ENCODE measurements at regions not wholly inside any gene's neighbourhood (a gene's known extent, or its start where the extent isn't known, plus 50 kb on each side); places are given as distances from the start of the nearest gene placed in this dataset.

DNA sequence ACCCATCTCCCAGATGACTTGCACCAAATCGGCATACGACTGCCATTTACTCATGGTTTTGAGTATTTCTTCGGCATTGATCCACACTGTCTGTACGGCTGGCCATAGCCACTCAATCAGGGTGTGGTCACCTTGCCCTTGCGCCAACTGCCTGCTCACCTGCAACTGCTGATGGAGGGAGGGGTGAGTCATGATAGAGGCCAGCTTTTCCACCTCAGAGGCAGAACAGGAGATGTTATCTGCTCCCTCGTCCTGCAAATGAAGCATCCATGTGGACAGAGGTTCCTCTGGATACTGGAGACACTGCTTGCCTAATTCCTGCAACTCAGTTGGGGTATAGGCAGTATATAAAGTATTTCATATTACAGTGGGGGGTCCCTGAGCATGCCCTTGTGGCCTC lies 85.6 kb upstream of the ATP10B start:
- Histone ChIP-seq H3K27ac (peak overlapping the region in 1 of 5 donors; percentile 50), H3K4me3 (no peak overlapping the region), H3K9me3 (peaks cover 0 to 6% (median 0%) of the 10 kb centered on the region in 4 donors), H3K4me1 (peaks cover 0 to 16% (median 3%) of the 10 kb centered on the region in 4 donors), H3K27me3 (no peaks in the 10 kb centered on the region), H3K36me3 (no peaks in the 10 kb centered on the region)
- WGBS, 5 donors = 77 to 85% (median 82%) methylated on average over 6 of the region's 6 CpGs
- TF ChIP-seq, protein P1, sequence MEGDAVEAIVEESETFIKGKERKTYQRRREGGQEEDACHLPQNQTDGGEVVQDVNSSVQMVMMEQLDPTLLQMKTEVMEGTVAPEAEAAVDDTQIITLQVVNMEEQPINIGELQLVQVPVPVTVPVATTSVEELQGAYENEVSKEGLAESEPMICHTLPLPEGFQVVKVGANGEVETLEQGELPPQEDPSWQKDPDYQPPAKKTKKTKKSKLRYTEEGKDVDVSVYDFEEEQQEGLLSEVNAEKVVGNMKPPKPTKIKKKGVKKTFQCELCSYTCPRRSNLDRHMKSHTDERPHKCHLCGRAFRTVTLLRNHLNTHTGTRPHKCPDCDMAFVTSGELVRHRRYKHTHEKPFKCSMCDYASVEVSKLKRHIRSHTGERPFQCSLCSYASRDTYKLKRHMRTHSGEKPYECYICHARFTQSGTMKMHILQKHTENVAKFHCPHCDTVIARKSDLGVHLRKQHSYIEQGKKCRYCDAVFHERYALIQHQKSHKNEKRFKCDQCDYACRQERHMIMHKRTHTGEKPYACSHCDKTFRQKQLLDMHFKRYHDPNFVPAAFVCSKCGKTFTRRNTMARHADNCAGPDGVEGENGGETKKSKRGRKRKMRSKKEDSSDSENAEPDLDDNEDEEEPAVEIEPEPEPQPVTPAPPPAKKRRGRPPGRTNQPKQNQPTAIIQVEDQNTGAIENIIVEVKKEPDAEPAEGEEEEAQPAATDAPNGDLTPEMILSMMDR (IDR thresholded peaks at IDR 0.05) = no peak
- TF ChIP-seq POLR2A (IDR thresholded peaks at IDR 0.05) = no peak
- TF ChIP-seq POLR2AphosphoS5 (IDR thresholded peaks at IDR 0.05) = peak in 1 of 3 donors; percentile 15
- no peak for TF ChIP-seq EP300 (IDR thresholded peaks at IDR 0.05)
- intact Hi-C loops (cut with DNase I; ENCODE audit: low total_unique reads) = no loop called here
- DNase-seq = peak in 1 of 2 donors; percentile 45

DNA sequence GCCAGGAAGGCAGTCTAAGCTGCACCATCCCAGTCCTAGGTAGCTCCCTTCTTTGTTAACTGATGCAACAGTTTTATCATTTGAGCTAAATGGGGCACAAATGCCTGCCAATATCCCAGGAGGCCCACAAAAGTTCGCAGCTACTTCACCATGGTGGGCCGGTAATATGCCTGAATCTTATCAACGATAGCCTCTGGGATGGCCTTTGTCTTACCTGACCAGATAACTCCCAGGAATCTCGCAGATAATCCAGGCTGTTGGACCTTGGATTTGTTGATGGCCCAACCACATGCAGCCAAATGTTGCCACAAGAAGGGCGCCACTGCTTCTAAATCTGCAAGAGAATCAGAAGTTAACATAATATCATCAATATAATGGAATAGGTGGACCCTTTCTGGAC lies 83.8 kb upstream of the ATP10B start:
- H3K9me3 ChIP-seq = no peaks in the 10 kb centered on the region
- TF ChIP-seq, protein P1 (IDR thresholded peaks at IDR 0.05) = no peak
- TF ChIP-seq POLR2A (IDR thresholded peaks at IDR 0.05) (no peak), EP300 (IDR thresholded peaks at IDR 0.05) (no peak)
- 89 to 98% (median 95%) methylated on average over 5 of the region's 5 CpGs for WGBS, 5 donors
- H3K27ac ChIP-seq = no peak overlapping the region
- no peaks in the 10 kb centered on the region for H3K27me3 ChIP-seq
- DNase-seq = no peak
- peaks cover 0 to 16% (median 3%) of the 10 kb centered on the region in 4 donors for H3K4me1 ChIP-seq
- H3K36me3 ChIP-seq = no peaks in the 10 kb centered on the region
- H3K4me3 ChIP-seq = no peak overlapping the region
- intact Hi-C loops (cut with DNase I; ENCODE audit: low total_unique reads) = no loop called here

DNA sequence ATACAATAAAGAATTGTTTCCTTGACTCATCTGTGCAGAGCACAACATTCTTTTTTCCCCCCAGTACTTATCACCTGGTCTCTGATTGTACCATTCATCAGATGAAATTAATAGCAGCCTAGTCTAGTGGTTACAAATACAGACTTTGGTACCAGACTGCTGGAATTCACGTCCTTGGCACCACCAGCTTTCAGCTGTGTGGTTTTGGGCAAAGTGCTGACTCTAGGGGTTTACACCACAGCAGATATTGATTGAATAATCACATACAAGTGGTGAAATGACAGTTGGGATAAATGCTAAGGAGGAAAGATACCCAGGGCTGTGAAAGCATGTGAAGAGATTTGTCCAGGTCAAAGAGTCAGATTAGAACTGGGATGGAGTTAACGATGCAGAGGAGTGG lies 79.3 kb upstream of the ATP10B start:
- TF ChIP-seq EP300 (IDR thresholded peaks at IDR 0.05) (no peak), POLR2AphosphoS5 (IDR thresholded peaks at IDR 0.05) (no peak), POLR2A (IDR thresholded peaks at IDR 0.05) (no peak)
- TF ChIP-seq, protein P1 (IDR thresholded peaks at IDR 0.05) = no peak
- peaks cover 6 to 27% (median 12%) of the 10 kb centered on the region in 4 donors for H3K4me1 ChIP-seq
- WGBS, 5 donors = 73 to 91% (median 86%) methylated on average over 2 of the region's 2 CpGs
- no peak overlapping the region for H3K27ac ChIP-seq
- no peak overlapping the region for H3K4me3 ChIP-seq
- H3K27me3 ChIP-seq = no peaks in the 10 kb centered on the region
- no peak for DNase-seq
- H3K9me3 ChIP-seq = no peaks in the 10 kb centered on the region
- intact Hi-C loops (cut with DNase I; ENCODE audit: low total_unique reads) = no loop called here
- no peaks in the 10 kb centered on the region for H3K36me3 ChIP-seq

- H3K36me3 ChIP-seq = no peaks in the 10 kb centered on the region
- intact Hi-C loops (cut with DNase I; ENCODE audit: low total_unique reads) = no loop called here
Measured at GRCh38 chr5:160930406-160930805, 78.4 kb upstream of the ATP10B start.

More at GRCh38 chr5:160930406-160930805, 78.4 kb upstream of the ATP10B start:
- no peak overlapping the region for H3K4me3 ChIP-seq
- peaks cover 10 to 35% (median 18%) of the 10 kb centered on the region in 4 donors for H3K4me1 ChIP-seq
- WGBS, 5 donors = 12 to 26% (median 22%) methylated on average over 1 of the region's 1 CpG
- TF ChIP-seq EP300 (IDR thresholded peaks at IDR 0.05) = no peak
- no peak for TF ChIP-seq POLR2A (IDR thresholded peaks at IDR 0.05)
- no peak for TF ChIP-seq POLR2AphosphoS5 (IDR thresholded peaks at IDR 0.05)
- TF ChIP-seq, protein P1 (IDR thresholded peaks at IDR 0.05) = no peak
- DNase-seq = peak in 1 of 2 donors; percentile 80
- H3K9me3 ChIP-seq = no peaks in the 10 kb centered on the region
- H3K27ac ChIP-seq = no peak overlapping the region
- no peaks in the 10 kb centered on the region for H3K27me3 ChIP-seq
